ENCODE measurements at regions not wholly inside any gene's neighbourhood (a gene's known extent, or its start where the extent isn't known, plus 50 kb on each side); places are given as distances from the start of the nearest gene placed in this dataset.
"Not testable (repeated sequence)": the region's sequence is repeated elsewhere in the genome, so short reads cannot be mapped to it uniquely, and the experiment has no call there.

DNA sequence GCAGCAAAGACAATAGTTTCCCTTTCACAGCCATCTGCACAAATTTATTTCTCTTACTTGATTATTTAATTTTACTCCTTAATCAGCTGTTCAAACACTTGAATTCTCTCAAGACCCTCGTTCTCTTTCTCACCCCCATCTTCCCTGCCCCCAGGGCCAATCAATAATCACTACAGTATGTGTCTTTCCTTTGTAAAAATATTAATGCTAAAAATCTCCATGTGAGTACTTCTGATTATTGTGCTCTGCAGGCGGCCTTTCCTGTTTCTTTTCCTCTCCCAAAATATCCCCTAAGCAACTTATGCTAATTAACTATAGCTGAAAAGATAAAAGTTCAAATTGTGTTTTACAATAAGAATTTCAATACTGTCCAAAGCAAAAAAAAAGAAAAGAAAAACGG lies 617.0 kb upstream of the CBLB start:
- H3K27ac ChIP-seq (replicated peaks) = no peak overlapping the region
- peaks cover 17% of the 10 kb centered on the region for H3K4me1 ChIP-seq
- H3K4me3 ChIP-seq = no peak overlapping the region
- H3K27me3 ChIP-seq (ENCODE audit: low read depth) = no peaks in the 10 kb centered on the region
- intact Hi-C loops (cut with micrococcal nuclease) = no loop called here
- H3K36me3 ChIP-seq = no peaks in the 10 kb centered on the region
- TF ChIP-seq, protein P1, sequence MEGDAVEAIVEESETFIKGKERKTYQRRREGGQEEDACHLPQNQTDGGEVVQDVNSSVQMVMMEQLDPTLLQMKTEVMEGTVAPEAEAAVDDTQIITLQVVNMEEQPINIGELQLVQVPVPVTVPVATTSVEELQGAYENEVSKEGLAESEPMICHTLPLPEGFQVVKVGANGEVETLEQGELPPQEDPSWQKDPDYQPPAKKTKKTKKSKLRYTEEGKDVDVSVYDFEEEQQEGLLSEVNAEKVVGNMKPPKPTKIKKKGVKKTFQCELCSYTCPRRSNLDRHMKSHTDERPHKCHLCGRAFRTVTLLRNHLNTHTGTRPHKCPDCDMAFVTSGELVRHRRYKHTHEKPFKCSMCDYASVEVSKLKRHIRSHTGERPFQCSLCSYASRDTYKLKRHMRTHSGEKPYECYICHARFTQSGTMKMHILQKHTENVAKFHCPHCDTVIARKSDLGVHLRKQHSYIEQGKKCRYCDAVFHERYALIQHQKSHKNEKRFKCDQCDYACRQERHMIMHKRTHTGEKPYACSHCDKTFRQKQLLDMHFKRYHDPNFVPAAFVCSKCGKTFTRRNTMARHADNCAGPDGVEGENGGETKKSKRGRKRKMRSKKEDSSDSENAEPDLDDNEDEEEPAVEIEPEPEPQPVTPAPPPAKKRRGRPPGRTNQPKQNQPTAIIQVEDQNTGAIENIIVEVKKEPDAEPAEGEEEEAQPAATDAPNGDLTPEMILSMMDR (IDR thresholded peaks at IDR 0.05; ENCODE audit: borderline replicate concordance) = no peak
- DNase-seq = no peak
- no peaks in the 10 kb centered on the region for H3K9me3 ChIP-seq (replicated peaks)

DNA sequence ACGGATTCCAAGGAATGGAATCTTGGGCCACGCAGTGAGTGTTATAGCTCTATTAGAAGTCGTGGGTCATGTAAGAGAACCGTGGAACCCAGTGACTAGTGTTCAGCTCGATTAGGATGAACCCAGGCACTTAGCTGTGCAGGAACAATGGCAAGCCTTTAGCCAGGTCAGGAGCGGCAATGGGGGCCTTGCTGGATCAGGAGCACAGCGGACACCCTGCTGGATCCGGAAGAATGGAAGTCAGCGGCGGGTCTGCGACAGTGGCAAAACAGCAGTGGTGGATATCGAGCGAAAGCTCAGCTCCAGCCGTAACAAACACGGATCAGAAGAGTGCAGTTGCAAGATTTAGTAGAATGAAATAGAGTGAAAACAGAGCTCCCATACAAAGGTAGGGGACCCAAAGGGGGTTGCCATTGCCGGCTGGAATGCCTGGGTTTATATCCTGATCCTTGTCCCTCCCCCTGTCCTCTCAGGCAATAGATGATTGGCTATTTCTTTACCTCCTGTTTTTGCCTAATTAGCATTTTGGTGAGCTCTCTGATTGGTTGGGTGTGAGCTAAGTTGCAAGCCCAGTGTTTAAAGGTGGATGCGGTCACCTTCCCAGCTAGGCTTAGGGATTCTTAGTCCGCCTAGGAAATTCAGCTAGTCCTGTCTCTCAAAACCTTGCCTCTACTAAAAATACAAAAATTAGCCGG lies 618.3 kb upstream of the CBLB start:
- H3K9me3 ChIP-seq (replicated peaks); H3K36me3 ChIP-seq; H3K27me3 ChIP-seq (ENCODE audit: low read depth); DNase-seq; H3K27ac ChIP-seq (replicated peaks); intact Hi-C loops (cut with micrococcal nuclease); H3K4me3 ChIP-seq: not testable (repeated sequence)
- peaks cover 17% of the 10 kb centered on the region for H3K4me1 ChIP-seq

DNA sequence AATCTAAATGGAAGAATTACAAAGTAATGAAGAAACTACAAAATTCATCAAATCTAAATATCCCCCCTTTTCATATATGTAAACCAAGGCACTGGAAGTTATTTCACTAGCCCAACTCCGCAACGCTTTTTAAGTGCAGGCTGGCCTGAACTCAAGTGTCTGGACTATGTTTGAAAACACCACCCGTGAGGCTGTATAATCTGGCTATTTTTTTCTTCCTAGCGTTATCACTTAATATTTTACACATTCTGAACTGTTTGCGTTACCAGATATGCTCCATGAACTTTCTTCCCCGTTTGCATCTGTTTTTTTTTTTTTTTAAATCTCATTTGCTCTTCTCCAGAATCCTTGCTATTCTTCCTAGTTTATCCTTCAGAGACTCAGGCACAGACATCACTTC lies 619.5 kb upstream of the CBLB start:
- Histone ChIP-seq H3K4me1 (peaks cover 11% of the 10 kb centered on the region), H3K4me3 (no peak overlapping the region), H3K36me3 (no peaks in the 10 kb centered on the region), H3K27me3 (ENCODE audit: low read depth) (no peaks in the 10 kb centered on the region), H3K27ac (replicated peaks) (no peak overlapping the region), H3K9me3 (replicated peaks) (no peaks in the 10 kb centered on the region)
- no peak for DNase-seq
- TF ChIP-seq, protein P1 (IDR thresholded peaks at IDR 0.05; ENCODE audit: borderline replicate concordance) = no peak
- intact Hi-C loops (cut with micrococcal nuclease) = no loop called here

DNA sequence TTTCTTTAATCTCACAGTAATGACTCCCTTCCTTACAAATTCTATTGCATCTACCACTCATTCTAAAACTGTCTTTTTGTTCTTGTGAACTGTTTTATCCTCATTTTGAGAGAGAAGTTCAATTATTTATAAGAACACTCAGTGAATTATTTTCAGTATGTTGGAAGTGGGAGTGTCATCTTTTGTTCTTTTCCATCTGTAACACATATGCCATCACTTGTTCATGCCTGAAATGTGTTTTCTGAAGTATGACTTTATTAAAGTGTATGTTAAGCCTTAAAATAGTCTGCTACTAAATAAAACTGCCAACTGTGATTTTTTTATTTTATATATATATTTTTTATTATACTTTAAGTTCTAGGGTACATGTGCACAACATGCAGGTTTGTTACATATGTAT lies 623.0 kb upstream of the CBLB start:
- DNase-seq = no peak
- Histone ChIP-seq H3K27me3 (ENCODE audit: low read depth) (no peaks in the 10 kb centered on the region), H3K36me3 (no peaks in the 10 kb centered on the region), H3K9me3 (replicated peaks) (no peaks in the 10 kb centered on the region), H3K27ac (replicated peaks) (no peak overlapping the region), H3K4me3 (no peak overlapping the region), H3K4me1 (peaks cover 11% of the 10 kb centered on the region)
- TF ChIP-seq, protein P1 (IDR thresholded peaks at IDR 0.05; ENCODE audit: borderline replicate concordance) = no peak
- intact Hi-C loops (cut with micrococcal nuclease) = no loop called here

DNA sequence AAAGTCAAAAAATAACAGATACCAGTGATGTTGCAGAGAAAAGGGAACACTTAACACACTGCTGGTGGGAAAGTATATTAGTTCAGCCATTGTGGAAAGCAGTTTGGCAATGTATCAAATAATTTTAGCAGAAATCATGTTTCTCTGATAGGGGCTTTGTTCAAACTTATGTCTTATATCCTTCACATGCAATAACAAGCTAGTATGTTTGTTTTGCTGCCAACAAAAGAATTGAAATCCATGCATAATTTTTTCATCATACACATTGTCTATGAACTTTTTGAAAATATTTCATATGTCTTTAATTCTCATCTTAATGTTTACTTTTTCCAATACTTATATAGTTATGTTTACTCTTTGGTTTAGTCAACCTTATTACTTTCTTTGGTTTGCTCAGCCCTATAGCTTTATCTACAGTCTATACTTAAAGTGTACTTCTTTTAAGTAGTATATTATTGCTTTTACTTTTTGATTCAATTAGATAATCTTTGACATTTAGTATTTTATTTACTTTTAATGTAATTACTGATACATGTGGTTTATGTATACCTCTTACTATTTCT lies 639.6 kb upstream of the CBLB start:
- Histone ChIP-seq H3K4me3 (no peak overlapping the region), H3K9me3 (replicated peaks) (peaks cover 20% of the 10 kb centered on the region), H3K27ac (replicated peaks) (no peak overlapping the region), H3K27me3 (ENCODE audit: low read depth) (no peaks in the 10 kb centered on the region), H3K4me1 (no peaks in the 10 kb centered on the region), H3K36me3 (no peaks in the 10 kb centered on the region)
- TF ChIP-seq, protein P1 (IDR thresholded peaks at IDR 0.05; ENCODE audit: borderline replicate concordance) = no peak
- DNase-seq = no peak
- intact Hi-C loops (cut with micrococcal nuclease) = no loop called here

DNA sequence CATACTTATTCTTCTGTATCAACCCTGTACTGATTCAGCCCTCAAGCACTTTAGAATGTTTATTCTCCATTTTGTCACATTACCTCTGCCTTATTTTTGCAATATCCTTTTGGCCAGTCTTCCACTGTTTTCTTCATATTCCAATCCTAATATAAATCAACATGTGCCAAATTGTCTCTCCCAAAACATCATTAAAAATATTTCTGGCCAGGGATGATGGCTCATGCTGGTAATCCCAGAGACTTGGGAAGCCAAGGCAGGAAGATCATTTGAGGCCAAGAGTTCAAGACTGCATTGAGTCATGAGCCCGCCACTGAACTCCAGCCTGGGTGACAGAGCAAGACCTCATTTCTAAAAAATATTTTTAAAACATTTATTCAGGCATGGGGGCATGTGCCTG lies 641.4 kb upstream of the CBLB start:
- Histone ChIP-seq H3K36me3 (no peaks in the 10 kb centered on the region), H3K4me1 (no peaks in the 10 kb centered on the region), H3K9me3 (replicated peaks) (peaks cover 20% of the 10 kb centered on the region), H3K4me3 (no peak overlapping the region), H3K27ac (replicated peaks) (no peak overlapping the region), H3K27me3 (ENCODE audit: low read depth) (no peaks in the 10 kb centered on the region)
- intact Hi-C loops (cut with micrococcal nuclease) = no loop called here
- TF ChIP-seq, protein P1 (IDR thresholded peaks at IDR 0.05; ENCODE audit: borderline replicate concordance) = no peak
- no peak for DNase-seq
